HepG2 (cell line): ENCODE measurements at regions not wholly inside any gene's neighbourhood (a gene's known extent, or its start where the extent isn't known, plus 50 kb on each side); places are given as distances from the start of the nearest gene placed in this dataset.
"Not testable (repeated sequence)": the region's sequence is repeated elsewhere in the genome, so short reads cannot be mapped to it uniquely, and the experiment has no call there.

ENCODE experiments used
- ATAC-seq: fragments of 200-7000 bp; cut with Tn5 transposase; 3 replicates; pipeline ENCODE4 v1.9.1; 2020; ENCODE audit warnings: mild to moderate bottlenecking, moderate library complexity
- BruUV-seq: library from RNA; stranded (reverse); fragments of 400-500 nt; replicated peaks from 2 replicates; lab custom pipeline; 2021; lab: Mats Ljungman, UMichigan
- CTCF ChIA-PET: fragments of 300-600 bp; formaldehyde crosslinking; extraction: SDS; loops from one replicate; lab custom pipeline; 2021; ENCODE audit warnings: low total read pairs, inconsistent platforms, low intra/inter-chr PET ratio; lab: Yijun Ruan, JAX
- POLR2A ChIA-PET: fragments of 350-600 bp; sonication (Branson Sonifier 250); formaldehyde crosslinking; loops from one replicate; lab custom pipeline; 2020; ENCODE audit warnings: antibody characterized with exemption, inconsistent platforms; lab: Yijun Ruan, JAX
- DNase-seq: peaks from one replicate; pipeline ENCODE4 v3.0.0-alpha.2; 2015; ENCODE audit warnings: low spot score
- FAIRE-seq: peaks from 3 replicates; lab custom pipeline; 2011; peaks lifted over from hg19 to GRCh38; lab: Jason Lieb, UNC
- H2AFZ ChIP-seq: one replicate; pipeline ENCODE4 v1.6.1; 2011; ENCODE audit warnings: low read length, inconsistent platforms
- H3K27ac ChIP-seq: fragments of 300-600 bp; 3 replicates; pipeline ENCODE4 v1.8.0; 2011; ENCODE audit warnings: mixed run types, mild to moderate bottlenecking, mixed read lengths, low read length, inconsistent platforms; ENCODE audit not compliant: insufficient read depth; ENCODE audit errors: extremely low read length
- H3K27me3 ChIP-seq, 2 experiments: fragments of 200-600 bp in 1 of 2; 2 replicates in 1 of 2; 3 replicates in 1 of 2; pipeline versions ENCODE4 v1.6.0 to v1.8.0; 2011; ENCODE audit warnings: low read length in 2 of 2, mild to moderate bottlenecking in 2 of 2, moderate library complexity in 2 of 2, inconsistent platforms in 1 of 2; ENCODE audit not compliant: insufficient read depth in 2 of 2, control insufficient read depth in 1 of 2
- H3K36me3 ChIP-seq, 2 experiments: fragments of 200-600 bp in 1 of 2; replicated peaks in 1 of 2; 2 replicates in 1 of 2; 3 replicates in 1 of 2; pipeline versions ENCODE4 v1.5.1 to v1.8.0; 2011; ENCODE audit warnings: low read length in 2 of 2, inconsistent platforms in 1 of 2; ENCODE audit not compliant: insufficient read depth in 2 of 2, control insufficient read depth in 1 of 2
- H3K4me1 ChIP-seq: 2 replicates; pipeline ENCODE4 v1.5.1; 2012; ENCODE audit warnings: low read length, inconsistent platforms; ENCODE audit not compliant: insufficient read depth
- H3K4me2 ChIP-seq: 2 replicates; pipeline ENCODE4 v1.6.0; 2011; ENCODE audit warnings: low read depth, low read length, inconsistent platforms
- H3K4me3 ChIP-seq, 3 experiments: fragments of 200-600 bp in 1 of 3; sonication (generic), shearing (Covaris generic) in 1 of 3; replicated peaks in 1 of 3; 2 replicates each; pipeline ENCODE4 v1.5.1; 2011 to 2016; ENCODE audit warnings: low read length in 3 of 3, inconsistent platforms in 2 of 3, low read depth in 2 of 3, mild to moderate bottlenecking in 2 of 3, control low read depth in 1 of 3, mixed read lengths in 1 of 3; ENCODE audit not compliant: insufficient read depth in 1 of 3
- H3K79me2 ChIP-seq: one replicate; pipeline ENCODE4 v1.6.1; 2011; ENCODE audit warnings: low read length, inconsistent platforms; ENCODE audit not compliant: insufficient read depth
- H3K9ac ChIP-seq: 2 replicates; pipeline ENCODE4 v1.6.0; 2011; ENCODE audit warnings: mild to moderate bottlenecking, low read depth, low read length, inconsistent platforms; ENCODE audit not compliant: insufficient read depth
- H3K9me3 ChIP-seq: 2 replicates; pipeline ENCODE4 v1.5.1; 2012; ENCODE audit warnings: mild to moderate bottlenecking, low read length
- H4K20me1 ChIP-seq: 2 replicates; pipeline ENCODE4 v1.6.0; 2011; ENCODE audit warnings: inconsistent platforms, mild to moderate bottlenecking, low read length, moderate library complexity; ENCODE audit not compliant: insufficient read depth
- ATM ChIP-seq: fragments of 450-650 bp; IDR thresholded peaks from 2 replicates; pipeline ENCODE4 v1.7.1; 2017; ENCODE audit warnings: mild to moderate bottlenecking, borderline replicate concordance
- FOSL1 ChIP-seq: sonication (generic); formaldehyde crosslinking; IDR thresholded peaks from 2 replicates; pipeline ENCODE4 v1.9.0; 2021; ENCODE audit warnings: missing genetic modification reagents, borderline replicate concordance
- HDAC1 ChIP-seq: sonication (generic); formaldehyde crosslinking; IDR thresholded peaks from 2 replicates; pipeline ENCODE4 v1.5.1; 2020; ENCODE audit warnings: mild to moderate bottlenecking, missing genetic modification reagents
- MAX ChIP-seq: IDR thresholded peaks from 2 replicates; pipeline ENCODE4 v1.6.1; 2012; ENCODE audit warnings: inconsistent platforms
- MLLT10 ChIP-seq: sonication (generic); formaldehyde crosslinking; IDR thresholded peaks from 2 replicates; pipeline ENCODE4 v1.4.0; 2020; ENCODE audit warnings: missing genetic modification reagents
- MXD4 ChIP-seq: IDR thresholded peaks from 2 replicates; pipeline ENCODE4 v1.6.1; 2016; ENCODE audit warnings: mild to moderate bottlenecking, missing biosample characterization, missing genetic modification reagents
- MXI1 ChIP-seq: IDR thresholded peaks from 3 replicates; pipeline ENCODE4 v1.6.1; 2012; ENCODE audit warnings: low read depth, low read length, inconsistent platforms, borderline replicate concordance
- NRL ChIP-seq: sonication (generic); formaldehyde crosslinking; IDR thresholded peaks from 2 replicates; pipeline ENCODE4 v1.5.0; 2020; ENCODE audit warnings: missing genetic modification reagents, mild to moderate bottlenecking, moderate library complexity, borderline replicate concordance
- RBM22 ChIP-seq: fragments of 200-400 bp; formaldehyde crosslinking; optimal IDR thresholded peaks from 2 replicates; pipeline ENCODE3; 2017; ENCODE audit warnings: mild to moderate bottlenecking, low read length, moderate library complexity
- ZBTB2 ChIP-seq: sonication (generic); formaldehyde crosslinking; IDR thresholded peaks from 2 replicates; pipeline ENCODE4 v1.8.0; 2022; ENCODE audit warnings: low read depth, missing genetic modification reagents
- ZBTB4 ChIP-seq: sonication (generic); formaldehyde crosslinking; IDR thresholded peaks from 2 replicates; pipeline ENCODE4 v1.4.0; 2020; ENCODE audit warnings: missing genetic modification reagents, mild to moderate bottlenecking, borderline replicate concordance
- ZMAT3 ChIP-seq: sonication (generic); formaldehyde crosslinking; conservative IDR thresholded peaks from 2 replicates; pipeline ENCODE4 v1.7.0; 2021; ENCODE audit warnings: missing genetic modification reagents
- ZNF317 ChIP-seq: sonication (generic); formaldehyde crosslinking; IDR thresholded peaks from 2 replicates; pipeline ENCODE4 v1.5.0; 2020; ENCODE audit warnings: mild to moderate bottlenecking, missing genetic modification reagents
- ZNF333 ChIP-seq: sonication (generic); formaldehyde crosslinking; IDR thresholded peaks from 2 replicates; pipeline ENCODE4 v1.4.0; 2020; ENCODE audit warnings: mild to moderate bottlenecking, missing genetic modification reagents, borderline replicate concordance
- ZNF484 ChIP-seq: sonication (generic); formaldehyde crosslinking; IDR thresholded peaks from 2 replicates; pipeline ENCODE4 v1.5.1; 2020; ENCODE audit warnings: mild to moderate bottlenecking, low read depth, missing genetic modification reagents, borderline replicate concordance
- ZNF883 ChIP-seq: sonication (generic); formaldehyde crosslinking; IDR thresholded peaks from 2 replicates; pipeline ENCODE4 v1.5.1; 2020; ENCODE audit warnings: mild to moderate bottlenecking, missing genetic modification reagents; ENCODE audit errors: not compliant biosample characterization
- WGBS: methylation state at CpG from one replicate; pipeline ENCODE4 v1.1.6; 2017; ENCODE audit warnings: low lambda C conversion rate; 5-methylcytosine and 5-hydroxymethylcytosine counted together
- in situ Hi-C: cut with HindIII; loops from 2 replicates; pipeline ENCODE4 v1.10.0; 2017; ENCODE audit warnings: low pct_unique_long_range_greater_than_20kb; ENCODE audit not compliant: extremely low pct_ligation_motif_present
- intact Hi-C: fragments of 100-400 bp; cut with micrococcal nuclease; formaldehyde crosslinking; loops from one replicate; pipeline ENCODE4 v1.10.0; 2022; ENCODE audit not compliant: unreplicated experiment

- H3K79me2 ChIP-seq: no peaks in the 10 kb centered on the region
- no peaks in the 10 kb centered on the region for H4K20me1 ChIP-seq
- CTCF ChIA-PET: no interaction called here
- H3K9ac ChIP-seq: no peak overlapping the region
- H3K4me1 ChIP-seq: no peaks in the 10 kb centered on the region
- intact Hi-C loops: no loop called here
- FAIRE-seq (no peak), ATAC-seq (no peak), DNase-seq (no peak)
- TF ChIP-seq MAX (no peak), ZNF317 (CRISPR knock-in tag) (no peak), ATM (no peak), MLLT10 (CRISPR knock-in tag) (no peak), ZNF484 (CRISPR knock-in tag) (no peak), ZBTB4 (no peak), NRL (CRISPR knock-in tag) (no peak), RBM22 (no peak), ZMAT3 (CRISPR knock-in tag) (no peak), HDAC1 (CRISPR knock-in tag) (no peak), ZBTB2 (CRISPR knock-in tag) (no peak), MXI1 (no peak), ZNF883 (CRISPR knock-in tag) (no peak), MXD4 (CRISPR knock-in tag) (no peak), ZNF333 (CRISPR knock-in tag) (no peak), FOSL1 (CRISPR knock-in tag) (no peak)
- 46% methylated on average over 5 of the region's 5 CpGs for WGBS
- no TSS peak for BruUV-seq
- H3K36me3 ChIP-seq: no peaks in the 10 kb centered on the region
- H3K27ac ChIP-seq: no peak overlapping the region
- H3K4me2 ChIP-seq: no peak overlapping the region
- in situ Hi-C loops: no loop called here
- H3K9me3 ChIP-seq: no peaks in the 10 kb centered on the region
- H3K27me3 ChIP-seq: no peaks in the 10 kb centered on the region
- H3K4me3 ChIP-seq: no peak overlapping the region
- no peak overlapping the region for H2AFZ ChIP-seq
- POLR2A ChIA-PET: no interaction called here
These were observed 113.6 kb upstream of the WSB1 start for GRCh38 chr17:27180322-27180721.

- H4K20me1 ChIP-seq, H3K9ac ChIP-seq, BruUV-seq, FAIRE-seq, ATAC-seq, H3K36me3 ChIP-seq, H2AFZ ChIP-seq, H3K4me1 ChIP-seq, CTCF ChIA-PET, H3K79me2 ChIP-seq, intact Hi-C loops, POLR2A ChIA-PET, H3K9me3 ChIP-seq, DNase-seq, H3K27ac ChIP-seq, in situ Hi-C loops, H3K4me2 ChIP-seq, H3K27me3 ChIP-seq, H3K4me3 ChIP-seq: not testable (repeated sequence)
- 0% methylated on average over 2 of the region's 2 CpGs for WGBS
These were observed 112.5 kb upstream of the WSB1 start for GRCh38 chr17:27181379-27181925.
